ENCODE measurements at regions not wholly inside any gene's neighbourhood (a gene's known extent, or its start where the extent isn't known, plus 50 kb on each side); places are given as distances from the start of the nearest gene placed in this dataset.

GRCh38 chr6:6995328-6995727 is 112.4 kb upstream of the RREB1 start:
- TF ChIP-seq POLR2AphosphoS5 (IDR thresholded peaks at IDR 0.05; ENCODE audit: low read depth, low read length), result no peak
- no peak for TF ChIP-seq TAF1 (IDR thresholded peaks at IDR 0.05; ENCODE audit: borderline replicate concordance, insufficient read depth, low read length)
